Suprapubic skin (tissue), 4 donors: ENCODE measurements at regions not wholly inside any gene's neighbourhood (a gene's known extent, or its start where the extent isn't known, plus 50 kb on each side); places are given as distances from the start of the nearest gene placed in this dataset.

ENCODE experiments used
- EP300 ChIP-seq: sonication (generic); formaldehyde crosslinking; IDR thresholded peaks from one replicate; pipeline ENCODE4 v1.6.1; 2017; ENCODE audit warnings: antibody characterized with exemption
- POLR2AphosphoS5 ChIP-seq, 3 donors: sonication (generic); formaldehyde crosslinking; IDR thresholded peaks; one replicate each; pipeline ENCODE4 v1.6.1; 2017; ENCODE audit warnings: antibody characterized with exemption in 3 of 3
- TF ChIP-seq, protein P1 (sequence below), 2 donors: fragments of 200-600 bp in 1 of 2; fragments of 450-650 bp in 1 of 2; sonication (generic) in 1 of 2; IDR thresholded peaks; one replicate each; pipeline ENCODE4 v1.5.1; 2016 to 2019; ENCODE audit warnings: antibody characterized with exemption in 2 of 2, mild to moderate bottlenecking in 1 of 2, moderate library complexity in 1 of 2

DNA sequence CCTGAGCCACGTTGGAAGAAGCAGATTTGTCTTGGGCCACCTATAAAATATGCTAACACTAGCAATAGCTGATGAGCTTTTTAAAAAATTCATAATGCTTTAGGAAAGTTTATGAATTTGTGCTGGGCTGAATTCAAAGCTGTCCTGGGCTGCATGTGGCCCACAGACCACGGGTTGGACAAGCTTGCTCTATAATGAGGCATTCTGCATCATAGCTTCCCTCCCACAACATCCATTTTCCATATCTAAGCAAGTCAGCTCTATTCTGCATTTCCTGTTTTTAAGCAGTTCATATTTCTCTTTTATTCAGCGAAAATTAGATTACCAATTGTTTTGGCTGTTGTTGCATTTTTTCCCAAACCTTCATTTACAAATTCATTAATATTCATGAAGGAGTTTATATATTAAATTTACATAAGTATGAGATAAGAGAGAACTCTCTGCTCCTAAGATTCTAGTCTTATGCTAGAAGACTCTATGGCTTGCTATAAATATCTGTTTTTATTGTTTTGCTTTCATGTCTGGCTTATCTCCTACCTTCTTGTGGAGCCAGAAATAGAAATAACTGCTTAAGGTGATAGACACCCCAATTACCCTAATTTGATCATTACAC lies 114.5 kb upstream of the HNRNPA3 start:
- TF ChIP-seq POLR2AphosphoS5 (IDR thresholded peaks at IDR 0.05), result no peak
- TF ChIP-seq, protein P1, sequence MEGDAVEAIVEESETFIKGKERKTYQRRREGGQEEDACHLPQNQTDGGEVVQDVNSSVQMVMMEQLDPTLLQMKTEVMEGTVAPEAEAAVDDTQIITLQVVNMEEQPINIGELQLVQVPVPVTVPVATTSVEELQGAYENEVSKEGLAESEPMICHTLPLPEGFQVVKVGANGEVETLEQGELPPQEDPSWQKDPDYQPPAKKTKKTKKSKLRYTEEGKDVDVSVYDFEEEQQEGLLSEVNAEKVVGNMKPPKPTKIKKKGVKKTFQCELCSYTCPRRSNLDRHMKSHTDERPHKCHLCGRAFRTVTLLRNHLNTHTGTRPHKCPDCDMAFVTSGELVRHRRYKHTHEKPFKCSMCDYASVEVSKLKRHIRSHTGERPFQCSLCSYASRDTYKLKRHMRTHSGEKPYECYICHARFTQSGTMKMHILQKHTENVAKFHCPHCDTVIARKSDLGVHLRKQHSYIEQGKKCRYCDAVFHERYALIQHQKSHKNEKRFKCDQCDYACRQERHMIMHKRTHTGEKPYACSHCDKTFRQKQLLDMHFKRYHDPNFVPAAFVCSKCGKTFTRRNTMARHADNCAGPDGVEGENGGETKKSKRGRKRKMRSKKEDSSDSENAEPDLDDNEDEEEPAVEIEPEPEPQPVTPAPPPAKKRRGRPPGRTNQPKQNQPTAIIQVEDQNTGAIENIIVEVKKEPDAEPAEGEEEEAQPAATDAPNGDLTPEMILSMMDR (IDR thresholded peaks at IDR 0.05), result no peak
- TF ChIP-seq EP300, result no peak
